GM21619 (cell line): ENCODE measurements at regions not wholly inside any gene's neighbourhood (a gene's known extent, or its start where the extent isn't known, plus 50 kb on each side); places are given as distances from the start of the nearest gene placed in this dataset.

ENCODE experiments used
- ATAC-seq: cut with Tn5 transposase; IDR thresholded peaks from one replicate; pipeline ENCODE4 v1.9.1; 2021; ENCODE audit not compliant: unreplicated experiment

GRCh38 chr6:9957215-9957759 is 457.6 kb downstream of the TFAP2A start:
- no peak for ATAC-seq

DNA sequence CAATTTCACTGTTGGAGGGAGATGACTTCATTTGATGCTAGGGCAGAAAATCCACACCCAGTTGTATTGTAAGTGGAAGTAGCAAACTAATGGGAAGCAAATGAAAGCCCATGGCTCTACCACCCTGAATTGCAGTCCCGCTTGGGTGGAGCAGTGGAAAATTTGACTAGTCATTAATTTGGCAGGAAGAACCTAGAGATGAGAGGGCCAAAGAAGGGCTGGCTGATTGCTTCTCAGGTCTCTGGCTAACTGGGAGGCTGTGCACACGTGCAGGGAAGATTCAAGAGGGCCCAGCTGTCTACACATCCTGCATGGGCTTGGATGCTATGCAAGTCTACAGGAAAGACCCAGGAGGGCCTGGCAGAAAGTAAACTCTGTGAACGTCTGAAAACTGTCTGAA is 466.2 kb downstream of the TFAP2A start:
- no peak for ATAC-seq

DNA sequence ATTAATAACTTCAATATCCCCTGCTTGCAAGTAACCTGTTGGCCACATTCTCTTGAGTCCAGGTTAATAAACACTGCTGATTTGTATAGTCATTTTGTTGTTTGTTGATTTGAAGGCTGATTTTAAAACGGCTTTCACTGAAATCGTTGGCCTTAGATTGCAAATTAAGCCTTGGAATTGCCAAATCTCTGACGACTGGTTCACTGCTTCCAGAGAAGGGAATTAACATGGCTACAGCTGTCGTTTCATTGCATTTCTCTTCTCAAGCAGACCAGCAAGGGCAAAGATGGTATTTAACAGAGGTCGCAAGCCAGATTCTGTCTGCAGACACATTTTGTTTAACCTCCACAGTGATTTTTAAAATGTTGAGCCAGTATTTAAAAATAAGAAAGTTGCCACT is 470.9 kb downstream of the TFAP2A start:
- no peak for ATAC-seq

DNA sequence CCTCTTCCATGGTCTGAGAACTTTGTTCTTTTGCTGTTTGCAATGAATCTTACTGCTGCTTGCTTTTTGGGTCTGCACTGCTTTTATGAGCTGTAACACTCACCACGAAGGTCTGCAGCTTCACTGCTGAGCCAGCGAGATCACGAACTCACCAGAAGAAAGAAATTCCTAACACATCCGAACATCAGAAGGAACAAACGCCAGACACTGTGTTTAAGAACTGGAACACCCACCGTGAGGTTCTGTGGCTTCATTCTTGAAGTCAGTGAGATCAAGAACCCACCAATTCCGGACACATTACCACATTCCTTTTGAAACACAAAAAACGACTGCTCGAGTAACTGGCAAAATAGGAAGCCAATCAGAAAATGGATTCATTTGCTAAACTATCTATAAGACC is 471.8 kb downstream of the TFAP2A start:
- no peak for ATAC-seq

- no peak for ATAC-seq
These were observed 472.7 kb downstream of the TFAP2A start for GRCh38 chr6:9942131-9942530.

- ATAC-seq: no peak
These were observed 476.1 kb downstream of the TFAP2A start for GRCh38 chr6:9938801-9939200.

DNA sequence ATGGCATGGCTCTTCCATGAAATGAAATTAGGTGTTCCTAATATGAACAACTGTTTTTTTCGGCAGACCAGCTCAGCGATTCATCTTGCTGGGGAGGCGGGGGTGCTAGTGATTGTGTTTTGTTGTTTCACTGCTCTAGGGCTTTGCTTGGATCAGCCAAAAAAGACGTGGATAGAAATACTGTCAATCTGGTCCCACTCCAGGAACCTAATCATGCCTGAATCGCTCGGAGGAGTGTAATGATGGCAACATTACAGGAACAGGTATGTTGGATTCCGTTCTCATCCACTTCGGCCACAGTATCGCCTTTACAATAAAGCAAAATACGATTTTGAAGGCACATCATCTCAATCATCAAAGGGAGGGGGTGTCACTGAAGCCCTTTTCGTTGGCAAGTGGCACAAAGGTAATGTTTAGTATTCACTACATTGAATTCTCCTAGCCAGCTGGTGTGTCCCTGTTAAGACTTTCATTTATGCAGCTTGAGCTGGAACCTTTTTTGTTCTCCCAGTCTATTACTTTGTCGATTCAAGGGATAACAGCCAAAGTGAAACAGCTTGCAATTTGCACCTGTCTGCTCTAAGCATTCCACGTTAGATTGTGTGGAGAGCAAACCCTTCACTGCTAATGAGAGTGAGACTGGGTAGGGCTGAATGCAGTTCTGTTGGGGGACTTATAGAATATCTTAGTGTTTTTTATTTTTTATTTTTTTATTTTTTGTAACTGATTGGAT is 477.7 kb downstream of the TFAP2A start:
- ATAC-seq: no peak

GRCh38 chr6:9936551-9936950 is 478.3 kb downstream of the TFAP2A start:
- ATAC-seq: no peak

DNA sequence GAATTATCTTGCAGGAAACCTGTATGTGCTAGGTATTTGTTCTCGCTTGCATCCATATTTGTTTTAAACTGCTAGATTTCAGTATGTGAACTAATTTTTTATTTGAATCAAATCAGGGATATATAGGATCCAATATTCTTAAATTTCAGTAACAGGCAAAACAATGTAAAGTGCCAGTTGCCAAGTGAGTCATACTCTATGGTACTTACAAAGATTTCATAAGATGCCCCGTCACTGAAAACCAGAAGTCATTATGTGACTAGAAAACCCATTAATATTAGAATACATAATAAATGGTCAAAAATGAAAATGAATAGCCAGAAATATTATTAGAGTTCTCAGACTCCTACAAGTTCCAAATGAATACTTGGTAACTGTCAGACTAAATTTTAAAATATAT is 481.2 kb downstream of the TFAP2A start:
- ATAC-seq: no peak

- no peak for ATAC-seq
These were observed 487.6 kb downstream of the TFAP2A start for GRCh38 chr6:9927275-9927674.

DNA sequence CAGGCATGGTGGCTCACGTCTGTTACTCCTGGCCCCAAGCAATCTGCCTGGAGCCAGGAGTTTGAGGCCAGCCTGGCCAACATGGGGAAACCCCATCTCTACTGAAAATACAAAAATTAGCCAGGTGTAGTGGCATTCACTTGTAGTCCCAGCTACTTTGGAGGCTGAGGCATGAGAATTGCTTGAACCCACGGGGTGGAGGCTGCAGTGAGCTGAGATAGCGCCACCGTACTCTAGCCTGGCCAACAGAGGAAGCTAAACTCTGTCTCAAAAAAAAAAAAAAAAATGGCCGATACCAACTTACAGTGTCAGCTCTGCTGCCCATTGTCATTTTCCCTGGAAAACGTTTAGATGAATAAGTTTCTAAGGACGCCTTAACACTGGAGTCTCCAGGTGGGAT is 489.9 kb downstream of the TFAP2A start:
- no peak for ATAC-seq

- ATAC-seq: no peak
These were observed 493.5 kb downstream of the TFAP2A start for GRCh38 chr6:9921366-9921765.

- ATAC-seq: no peak
These were observed 499.9 kb downstream of the TFAP2A start for GRCh38 chr6:9914951-9915350.

DNA sequence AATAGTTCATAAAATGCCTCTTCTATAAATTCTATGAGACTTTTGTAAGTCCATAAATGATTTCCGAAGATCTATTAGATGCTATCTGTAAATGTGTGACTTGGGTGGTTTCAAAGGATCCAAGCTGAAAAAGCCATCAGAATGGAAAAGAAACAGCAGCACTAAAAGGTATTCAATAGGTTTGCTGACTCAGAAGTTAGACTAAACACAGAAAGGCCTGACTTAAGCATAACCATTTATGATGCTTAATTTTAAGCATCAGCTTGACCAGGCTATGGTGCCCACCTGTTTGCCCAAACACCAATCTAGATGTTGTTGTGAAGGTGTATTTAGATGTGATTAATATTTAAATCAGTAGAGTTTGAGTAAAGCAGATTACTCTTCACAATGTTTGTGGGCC is 513.5 kb downstream of the TFAP2A start:
- no peak for ATAC-seq

GRCh38 chr6:9896806-9897205 is 518.1 kb downstream of the TFAP2A start:
- ATAC-seq: no peak

DNA sequence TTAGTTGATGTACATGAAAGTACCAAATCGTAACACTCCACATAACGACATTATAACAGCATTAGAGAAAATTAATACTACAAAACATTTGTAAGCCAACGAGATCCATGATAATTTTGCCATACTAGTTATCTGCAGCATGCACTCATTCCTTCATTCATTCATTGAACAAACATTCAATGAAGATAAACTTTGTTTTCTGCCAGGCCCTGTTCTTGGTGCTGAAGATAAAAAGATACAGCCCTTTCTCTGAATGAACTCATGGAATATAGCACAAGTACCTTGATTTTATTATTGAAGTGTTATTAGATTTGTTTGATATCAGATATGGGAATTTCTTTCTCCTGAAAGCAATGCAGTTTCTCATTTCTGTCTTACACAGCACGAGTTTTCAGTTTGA is 524.0 kb downstream of the TFAP2A start:
- ATAC-seq: no peak

- no peak for ATAC-seq
These were observed 524.4 kb downstream of the TFAP2A start for GRCh38 chr6:9890469-9890868.

DNA sequence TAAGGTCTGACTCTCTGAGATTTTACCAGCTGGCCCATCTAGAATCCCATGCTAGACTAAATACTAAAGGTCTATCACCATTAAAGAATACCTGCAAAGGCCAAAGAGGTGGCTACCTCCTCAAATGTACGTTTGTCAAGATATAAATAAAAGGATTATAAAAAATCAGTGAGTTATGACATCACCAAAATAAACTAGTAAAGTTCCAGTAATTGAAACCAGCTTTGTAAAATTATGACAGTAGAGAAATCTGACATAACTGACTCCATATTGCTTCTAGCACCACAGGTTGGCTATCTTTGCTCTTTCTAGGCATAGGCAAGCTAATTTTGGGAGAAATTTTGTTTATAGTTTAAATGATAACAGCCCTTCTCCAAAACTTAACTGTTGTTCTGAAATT is 536.3 kb downstream of the TFAP2A start:
- no peak for ATAC-seq

GRCh38 chr6:9875605-9876353 is 539.1 kb downstream of the TFAP2A start:
- no peak for ATAC-seq

DNA sequence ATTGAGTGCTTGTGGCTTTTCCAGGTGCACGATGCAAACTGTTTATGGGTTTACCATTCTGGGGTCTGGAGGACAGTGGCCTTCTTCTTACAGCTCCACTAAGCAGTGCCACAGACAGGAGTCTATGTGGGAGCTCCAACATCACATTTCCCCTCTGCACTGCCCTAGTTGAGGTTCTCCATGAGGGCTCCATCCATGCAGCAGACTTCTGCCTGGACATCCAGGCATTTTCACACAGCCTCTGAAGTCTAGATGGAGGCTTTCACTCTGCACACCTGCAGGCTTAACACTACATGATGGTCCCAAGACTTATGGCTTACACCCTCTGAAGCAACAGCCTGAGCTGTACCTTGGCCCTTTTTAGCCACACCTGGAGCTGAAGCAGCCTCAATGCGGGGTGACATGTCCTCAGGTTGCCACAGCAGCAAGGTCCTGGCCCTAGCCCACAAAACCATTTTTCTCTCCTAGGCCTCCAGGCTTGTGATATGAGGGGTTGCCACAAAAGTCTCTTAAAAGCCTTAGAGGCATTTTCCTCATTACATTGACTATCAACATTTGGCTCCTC is 552.2 kb downstream of the TFAP2A start:
- no peak for ATAC-seq

- no peak for ATAC-seq
These were observed 563.1 kb downstream of the TFAP2A start for GRCh38 chr6:9851541-9852380.
